HepG2 (cell line): ENCODE measurements at regions not wholly inside any gene's neighbourhood (a gene's known extent, or its start where the extent isn't known, plus 50 kb on each side); places are given as distances from the start of the nearest gene placed in this dataset.

Experiments
- ATAC-seq: fragments of 200-7000 bp; cut with Tn5 transposase; 3 replicates; pipeline ENCODE4 v1.9.1; 2020; ENCODE audit warnings: mild to moderate bottlenecking, moderate library complexity
- BruUV-seq: library from RNA; stranded (reverse); fragments of 400-500 nt; replicated peaks from 2 replicates; lab custom pipeline; 2021; lab: Mats Ljungman, UMichigan
- CTCF ChIA-PET: fragments of 300-600 bp; formaldehyde crosslinking; extraction: SDS; loops from one replicate; lab custom pipeline; 2021; ENCODE audit warnings: low total read pairs, inconsistent platforms, low intra/inter-chr PET ratio; lab: Yijun Ruan, JAX
- POLR2A ChIA-PET: fragments of 350-600 bp; sonication (Branson Sonifier 250); formaldehyde crosslinking; loops from one replicate; lab custom pipeline; 2020; ENCODE audit warnings: antibody characterized with exemption, inconsistent platforms; lab: Yijun Ruan, JAX
- DNase-seq: peaks from one replicate; pipeline ENCODE4 v3.0.0-alpha.2; 2015; ENCODE audit warnings: low spot score
- FAIRE-seq: peaks from 3 replicates; lab custom pipeline; 2011; peaks lifted over from hg19 to GRCh38; lab: Jason Lieb, UNC
- H2AFZ ChIP-seq: one replicate; pipeline ENCODE4 v1.6.1; 2011; ENCODE audit warnings: low read length, inconsistent platforms
- H3K27ac ChIP-seq: fragments of 300-600 bp; 3 replicates; pipeline ENCODE4 v1.8.0; 2011; ENCODE audit warnings: mixed run types, mild to moderate bottlenecking, mixed read lengths, low read length, inconsistent platforms; ENCODE audit not compliant: insufficient read depth; ENCODE audit errors: extremely low read length
- H3K27me3 ChIP-seq, 2 experiments: fragments of 200-600 bp in 1 of 2; 2 replicates in 1 of 2; 3 replicates in 1 of 2; pipeline versions ENCODE4 v1.6.0 to v1.8.0; 2011; ENCODE audit warnings: low read length in 2 of 2, mild to moderate bottlenecking in 2 of 2, moderate library complexity in 2 of 2, inconsistent platforms in 1 of 2; ENCODE audit not compliant: insufficient read depth in 2 of 2, control insufficient read depth in 1 of 2
- H3K36me3 ChIP-seq, 2 experiments: fragments of 200-600 bp in 1 of 2; replicated peaks in 1 of 2; 2 replicates in 1 of 2; 3 replicates in 1 of 2; pipeline versions ENCODE4 v1.5.1 to v1.8.0; 2011; ENCODE audit warnings: low read length in 2 of 2, inconsistent platforms in 1 of 2; ENCODE audit not compliant: insufficient read depth in 2 of 2, control insufficient read depth in 1 of 2
- H3K4me1 ChIP-seq: 2 replicates; pipeline ENCODE4 v1.5.1; 2012; ENCODE audit warnings: low read length, inconsistent platforms; ENCODE audit not compliant: insufficient read depth
- H3K4me2 ChIP-seq: 2 replicates; pipeline ENCODE4 v1.6.0; 2011; ENCODE audit warnings: low read depth, low read length, inconsistent platforms
- H3K4me3 ChIP-seq, 3 experiments: fragments of 200-600 bp in 1 of 3; sonication (generic), shearing (Covaris generic) in 1 of 3; replicated peaks in 1 of 3; 2 replicates each; pipeline ENCODE4 v1.5.1; 2011 to 2016; ENCODE audit warnings: low read length in 3 of 3, inconsistent platforms in 2 of 3, low read depth in 2 of 3, mild to moderate bottlenecking in 2 of 3, control low read depth in 1 of 3, mixed read lengths in 1 of 3; ENCODE audit not compliant: insufficient read depth in 1 of 3
- H3K79me2 ChIP-seq: one replicate; pipeline ENCODE4 v1.6.1; 2011; ENCODE audit warnings: low read length, inconsistent platforms; ENCODE audit not compliant: insufficient read depth
- H3K9ac ChIP-seq: 2 replicates; pipeline ENCODE4 v1.6.0; 2011; ENCODE audit warnings: mild to moderate bottlenecking, low read depth, low read length, inconsistent platforms; ENCODE audit not compliant: insufficient read depth
- H3K9me3 ChIP-seq: 2 replicates; pipeline ENCODE4 v1.5.1; 2012; ENCODE audit warnings: mild to moderate bottlenecking, low read length
- H4K20me1 ChIP-seq: 2 replicates; pipeline ENCODE4 v1.6.0; 2011; ENCODE audit warnings: inconsistent platforms, mild to moderate bottlenecking, low read length, moderate library complexity; ENCODE audit not compliant: insufficient read depth
- ATF7-NPFF ChIP-seq: sonication (generic); formaldehyde crosslinking; IDR thresholded peaks from 2 replicates; pipeline ENCODE4 v1.8.1; 2023; ENCODE audit warnings: mild to moderate bottlenecking, low read depth, missing genetic modification reagents, moderate library complexity
- NR3C1 ChIP-seq: sonication (generic); formaldehyde crosslinking; IDR thresholded peaks from 2 replicates; pipeline ENCODE4 v1.4.0; 2020; ENCODE audit warnings: missing genetic modification reagents
- SIX1 ChIP-seq: sonication (generic); formaldehyde crosslinking; IDR thresholded peaks from 2 replicates; pipeline ENCODE4 v1.4.0; 2020; ENCODE audit warnings: missing genetic modification reagents, borderline replicate concordance
- SMC3 ChIP-seq: IDR thresholded peaks from 2 replicates; pipeline ENCODE4 v1.6.1; 2011; ENCODE audit warnings: low read length, improper control_type of control experiment
- THYN1 ChIP-seq: sonication (generic); formaldehyde crosslinking; IDR thresholded peaks from 2 replicates; pipeline ENCODE4 v1.8.1; 2023; ENCODE audit warnings: low read depth, mild to moderate bottlenecking, moderate library complexity, missing genetic modification reagents, borderline replicate concordance
- TSC22D2 ChIP-seq: sonication (generic); formaldehyde crosslinking; IDR thresholded peaks from 2 replicates; pipeline ENCODE4 v1.5.1; 2020; ENCODE audit warnings: missing genetic modification reagents, mild to moderate bottlenecking, borderline replicate concordance
- YEATS2 ChIP-seq: sonication (generic); formaldehyde crosslinking; IDR thresholded peaks from 2 replicates; pipeline ENCODE4 v1.4.0; 2020; ENCODE audit warnings: missing genetic modification reagents, borderline replicate concordance
- ZFP1 ChIP-seq: IDR thresholded peaks from 2 replicates; pipeline ENCODE4 v1.6.1; 2016
- ZNF138 ChIP-seq: sonication (generic); formaldehyde crosslinking; IDR thresholded peaks from 2 replicates; pipeline ENCODE4 v1.5.0; 2020; ENCODE audit warnings: mild to moderate bottlenecking, low read depth, missing genetic modification reagents
- ZNF235 ChIP-seq: sonication (generic); formaldehyde crosslinking; IDR thresholded peaks from 2 replicates; pipeline ENCODE4 v1.8.1; 2023; ENCODE audit warnings: mild to moderate bottlenecking, missing genetic modification reagents, borderline replicate concordance
- ZNF326 ChIP-seq: sonication (generic); formaldehyde crosslinking; IDR thresholded peaks from 2 replicates; pipeline ENCODE4 v1.4.0; 2020; ENCODE audit warnings: missing genetic modification reagents, borderline replicate concordance
- ZNF619 ChIP-seq: sonication (generic); formaldehyde crosslinking; IDR thresholded peaks from 2 replicates; pipeline ENCODE4 v1.4.0; 2020; ENCODE audit warnings: mild to moderate bottlenecking, missing genetic modification reagents
- ZNF747 ChIP-seq: sonication (generic); formaldehyde crosslinking; IDR thresholded peaks from 2 replicates; pipeline ENCODE4 v1.8.1; 2023; ENCODE audit warnings: missing genetic modification reagents, mild to moderate bottlenecking, borderline replicate concordance
- ZNF782 ChIP-seq: sonication (generic); formaldehyde crosslinking; IDR thresholded peaks from 2 replicates; pipeline ENCODE4 v1.4.0; 2020; ENCODE audit warnings: missing genetic modification reagents, mild to moderate bottlenecking, borderline replicate concordance
- WGBS: methylation state at CpG from one replicate; pipeline ENCODE4 v1.1.6; 2017; ENCODE audit warnings: low lambda C conversion rate; 5-methylcytosine and 5-hydroxymethylcytosine counted together
- in situ Hi-C: cut with HindIII; loops from 2 replicates; pipeline ENCODE4 v1.10.0; 2017; ENCODE audit warnings: low pct_unique_long_range_greater_than_20kb; ENCODE audit not compliant: extremely low pct_ligation_motif_present
- intact Hi-C: fragments of 100-400 bp; cut with micrococcal nuclease; formaldehyde crosslinking; loops from one replicate; pipeline ENCODE4 v1.10.0; 2022; ENCODE audit not compliant: unreplicated experiment
- TF ChIP-seq, protein P1 (sequence below): fragments of 450-650 bp; IDR thresholded peaks from 2 replicates; pipeline ENCODE4 v1.6.1; 2017
- TF ChIP-seq, protein P2 (sequence below): IDR thresholded peaks from 2 replicates; pipeline ENCODE4 v1.6.1; 2018; ENCODE audit warnings: missing genetic modification reagents, mild to moderate bottlenecking, missing compliant biosample characterization

DNA sequence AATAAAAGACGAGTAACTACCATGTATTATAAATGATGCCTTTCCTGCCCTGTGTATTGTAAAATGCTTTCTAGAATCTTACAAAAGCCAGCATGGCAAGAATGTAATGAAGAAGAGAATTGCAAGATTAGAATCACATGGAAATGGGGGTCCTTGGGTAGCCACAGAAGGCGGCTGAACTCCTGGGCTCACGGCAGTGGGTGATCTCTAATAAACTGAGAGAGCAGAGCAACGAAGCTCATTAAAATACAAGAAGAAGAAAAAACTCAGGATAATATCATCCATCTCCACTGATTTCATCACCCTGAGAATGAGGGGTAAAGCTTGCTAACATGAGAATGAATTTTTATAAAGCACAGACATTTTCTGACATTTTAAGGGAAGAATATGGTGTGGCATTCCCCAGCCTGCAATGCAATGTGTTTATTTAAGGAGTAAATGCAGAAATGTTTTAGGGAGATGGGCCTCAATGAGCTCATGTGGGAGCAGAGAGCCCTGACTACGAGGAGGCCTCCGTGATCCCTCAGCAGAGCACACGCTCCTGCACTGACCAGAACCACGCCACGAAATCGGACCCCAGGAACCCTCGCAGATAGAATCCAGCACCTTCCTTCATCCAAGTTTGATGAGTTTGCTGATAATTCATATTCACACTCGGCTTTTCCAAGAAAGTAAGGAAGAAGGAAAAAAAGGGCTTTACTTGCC, 92.7 kb upstream of the PFKP start:
- Histone ChIP-seq H3K27ac (no peak overlapping the region), H3K4me3 (no peak overlapping the region), H4K20me1 (no peaks in the 10 kb centered on the region), H3K4me1 (0 out of 2 replicates have a peak, but pooled peaks cover 7% of the 10 kb centered on the region), H3K4me2 (no peak overlapping the region), H3K36me3 (no peaks in the 10 kb centered on the region), H3K79me2 (no peaks in the 10 kb centered on the region), H3K9me3 (no peaks in the 10 kb centered on the region), H3K9ac (no peak overlapping the region), H2AFZ (no peak overlapping the region), H3K27me3 (no peaks in the 10 kb centered on the region; a peak in 1 of 5 replicates)
- in situ Hi-C loops: loop anchor here (5.0 kb wide), 1 partner anchor 47 kb away; no protein-coding TSS in a partner anchor
- POLR2A ChIA-PET: no interaction called here
- FAIRE-seq: no peak
- no TSS peak for BruUV-seq
- intact Hi-C loops: no loop called here
- TF ChIP-seq THYN1 (CRISPR knock-in tag): no peak
- TF ChIP-seq TSC22D2 (CRISPR knock-in tag): no peak
- TF ChIP-seq ZNF235 (CRISPR knock-in tag): no peak
- TF ChIP-seq, protein P1, sequence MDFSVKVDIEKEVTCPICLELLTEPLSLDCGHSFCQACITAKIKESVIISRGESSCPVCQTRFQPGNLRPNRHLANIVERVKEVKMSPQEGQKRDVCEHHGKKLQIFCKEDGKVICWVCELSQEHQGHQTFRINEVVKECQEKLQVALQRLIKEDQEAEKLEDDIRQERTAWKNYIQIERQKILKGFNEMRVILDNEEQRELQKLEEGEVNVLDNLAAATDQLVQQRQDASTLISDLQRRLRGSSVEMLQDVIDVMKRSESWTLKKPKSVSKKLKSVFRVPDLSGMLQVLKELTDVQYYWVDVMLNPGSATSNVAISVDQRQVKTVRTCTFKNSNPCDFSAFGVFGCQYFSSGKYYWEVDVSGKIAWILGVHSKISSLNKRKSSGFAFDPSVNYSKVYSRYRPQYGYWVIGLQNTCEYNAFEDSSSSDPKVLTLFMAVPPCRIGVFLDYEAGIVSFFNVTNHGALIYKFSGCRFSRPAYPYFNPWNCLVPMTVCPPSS: no peak
- no peak for TF ChIP-seq YEATS2
- no peak for TF ChIP-seq ZFP1 (CRISPR knock-in tag)
- TF ChIP-seq, protein P2, sequence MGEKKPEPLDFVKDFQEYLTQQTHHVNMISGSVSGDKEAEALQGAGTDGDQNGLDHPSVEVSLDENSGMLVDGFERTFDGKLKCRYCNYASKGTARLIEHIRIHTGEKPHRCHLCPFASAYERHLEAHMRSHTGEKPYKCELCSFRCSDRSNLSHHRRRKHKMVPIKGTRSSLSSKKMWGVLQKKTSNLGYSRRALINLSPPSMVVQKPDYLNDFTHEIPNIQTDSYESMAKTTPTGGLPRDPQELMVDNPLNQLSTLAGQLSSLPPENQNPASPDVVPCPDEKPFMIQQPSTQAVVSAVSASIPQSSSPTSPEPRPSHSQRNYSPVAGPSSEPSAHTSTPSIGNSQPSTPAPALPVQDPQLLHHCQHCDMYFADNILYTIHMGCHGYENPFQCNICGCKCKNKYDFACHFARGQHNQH (CRISPR knock-in tag): no peak
- TF ChIP-seq ZNF782 (CRISPR knock-in tag): no peak
- TF ChIP-seq ZNF326: no peak
- TF ChIP-seq SMC3: no peak
- no peak for TF ChIP-seq ZNF138 (CRISPR knock-in tag)
- TF ChIP-seq ZNF747 (CRISPR knock-in tag): no peak
- TF ChIP-seq ZNF619: no peak
- TF ChIP-seq SIX1 (CRISPR knock-in tag): no peak
- no peak for TF ChIP-seq NR3C1 (CRISPR knock-in tag)
- no peak for TF ChIP-seq ATF7-NPFF (CRISPR knock-in tag)
- WGBS: 67% methylated on average over 12 of the region's 12 CpGs
- CTCF ChIA-PET: no interaction called here
- no peak for ATAC-seq
- DNase-seq: no peak
